ENCODE measurements at regions not wholly inside any gene's neighbourhood (a gene's known extent, or its start where the extent isn't known, plus 50 kb on each side); places are given as distances from the start of the nearest gene placed in this dataset.
"Not testable (repeated sequence)": the region's sequence is repeated elsewhere in the genome, so short reads cannot be mapped to it uniquely, and the experiment has no call there.

GRCh38 chr1:83413839-83414107 is 585.2 kb downstream of the TTLL7 start:
- TF ChIP-seq, protein P1, sequence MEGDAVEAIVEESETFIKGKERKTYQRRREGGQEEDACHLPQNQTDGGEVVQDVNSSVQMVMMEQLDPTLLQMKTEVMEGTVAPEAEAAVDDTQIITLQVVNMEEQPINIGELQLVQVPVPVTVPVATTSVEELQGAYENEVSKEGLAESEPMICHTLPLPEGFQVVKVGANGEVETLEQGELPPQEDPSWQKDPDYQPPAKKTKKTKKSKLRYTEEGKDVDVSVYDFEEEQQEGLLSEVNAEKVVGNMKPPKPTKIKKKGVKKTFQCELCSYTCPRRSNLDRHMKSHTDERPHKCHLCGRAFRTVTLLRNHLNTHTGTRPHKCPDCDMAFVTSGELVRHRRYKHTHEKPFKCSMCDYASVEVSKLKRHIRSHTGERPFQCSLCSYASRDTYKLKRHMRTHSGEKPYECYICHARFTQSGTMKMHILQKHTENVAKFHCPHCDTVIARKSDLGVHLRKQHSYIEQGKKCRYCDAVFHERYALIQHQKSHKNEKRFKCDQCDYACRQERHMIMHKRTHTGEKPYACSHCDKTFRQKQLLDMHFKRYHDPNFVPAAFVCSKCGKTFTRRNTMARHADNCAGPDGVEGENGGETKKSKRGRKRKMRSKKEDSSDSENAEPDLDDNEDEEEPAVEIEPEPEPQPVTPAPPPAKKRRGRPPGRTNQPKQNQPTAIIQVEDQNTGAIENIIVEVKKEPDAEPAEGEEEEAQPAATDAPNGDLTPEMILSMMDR (IDR thresholded peaks at IDR 0.05), result not testable (repeated sequence)
- TF ChIP-seq POLR2AphosphoS5 (IDR thresholded peaks at IDR 0.05), result not testable (repeated sequence)
